ENCODE measurements at regions not wholly inside any gene's neighbourhood (a gene's known extent, or its start where the extent isn't known, plus 50 kb on each side); places are given as distances from the start of the nearest gene placed in this dataset.
"Not testable (repeated sequence)": the region's sequence is repeated elsewhere in the genome, so short reads cannot be mapped to it uniquely, and the experiment has no call there.

- Histone ChIP-seq H3K4me1 (no peaks in the 10 kb centered on the region), H3K36me3 (no peaks in the 10 kb centered on the region), H3K4me3 (no peak overlapping the region), H3K9me3 (no peaks in the 10 kb centered on the region), H3K27ac (no peak overlapping the region), H3K27me3 (peaks cover 0 to 9% of the 10 kb centered on the region in 2 donors)
- DNase-seq: no peak
- intact Hi-C loops (cut with DNase I): no loop called here
- no peak for ATAC-seq
- WGBS (ENCODE audit: insufficient coverage, low coverage, low lambda C conversion rate, missing lambda C conversion rate): no CpG with 5 or more reads among the region's 3 CpGs
- TF ChIP-seq POLR2A (IDR thresholded peaks at IDR 0.05) (no peak), CTCF (IDR thresholded peaks at IDR 0.05) (no peak)
Measured at GRCh38 chrX:25096522-25097045, 80.8 kb upstream of the ARX start.

- H3K4me1 ChIP-seq; H3K36me3 ChIP-seq; DNase-seq; ATAC-seq; intact Hi-C loops (cut with DNase I); H3K27ac ChIP-seq; H3K27me3 ChIP-seq; H3K4me3 ChIP-seq; H3K9me3 ChIP-seq: not testable (repeated sequence)
- 36% methylated on average over 1 of the region's 1 CpG for WGBS (ENCODE audit: insufficient coverage, low coverage, low lambda C conversion rate, missing lambda C conversion rate)
Measured at GRCh38 chrX:25091152-25091551, 75.4 kb upstream of the ARX start.

GRCh38 chrX:25084446-25084845 lies 68.7 kb upstream of the ARX start:
- intact Hi-C loops (cut with DNase I): no loop called here
- no peak overlapping the region for H3K4me3 ChIP-seq
- ATAC-seq (no peak), DNase-seq (no peak)
- no peaks in the 10 kb centered on the region for H3K9me3 ChIP-seq
- WGBS (ENCODE audit: insufficient coverage, low coverage, low lambda C conversion rate, missing lambda C conversion rate): 44% methylated on average over 1 of the region's 1 CpG
- TF ChIP-seq POLR2A (IDR thresholded peaks at IDR 0.05): no peak
- TF ChIP-seq CTCF (IDR thresholded peaks at IDR 0.05): no peak
- no peaks in the 10 kb centered on the region for H3K27me3 ChIP-seq
- H3K36me3 ChIP-seq: no peaks in the 10 kb centered on the region
- no peak overlapping the region for H3K27ac ChIP-seq
- H3K4me1 ChIP-seq: no peaks in the 10 kb centered on the region

- TF ChIP-seq CTCF (IDR thresholded peaks at IDR 0.05): no peak
- TF ChIP-seq POLR2A (IDR thresholded peaks at IDR 0.05): no peak
- no peak overlapping the region for H3K4me3 ChIP-seq
- no peaks in the 10 kb centered on the region for H3K9me3 ChIP-seq
- intact Hi-C loops (cut with DNase I): no loop called here
- ATAC-seq (no peak), DNase-seq (no peak)
- H3K4me1 ChIP-seq: no peaks in the 10 kb centered on the region
- 46% methylated on average over 2 of the region's 3 CpGs for WGBS (ENCODE audit: insufficient coverage, low coverage, low lambda C conversion rate, missing lambda C conversion rate)
- no peaks in the 10 kb centered on the region for H3K27me3 ChIP-seq
- no peak overlapping the region for H3K27ac ChIP-seq
- H3K36me3 ChIP-seq: no peaks in the 10 kb centered on the region
Measured at GRCh38 chrX:25083661-25084060, 67.9 kb upstream of the ARX start.

- 42% methylated on average over 3 of the region's 3 CpGs for WGBS (ENCODE audit: insufficient coverage, low coverage, low lambda C conversion rate, missing lambda C conversion rate)
- Histone ChIP-seq H3K9me3 (no peaks in the 10 kb centered on the region), H3K4me3 (no peak overlapping the region), H3K4me1 (no peaks in the 10 kb centered on the region), H3K36me3 (no peaks in the 10 kb centered on the region), H3K27me3 (no peaks in the 10 kb centered on the region), H3K27ac (no peak overlapping the region)
- intact Hi-C loops (cut with DNase I): no loop called here
- DNase-seq: no peak
- ATAC-seq: no peak
- no peak for TF ChIP-seq CTCF (IDR thresholded peaks at IDR 0.05)
- no peak for TF ChIP-seq POLR2A (IDR thresholded peaks at IDR 0.05)
Measured at GRCh38 chrX:25079020-25079419, 63.3 kb upstream of the ARX start.
